GM19463 (cell line): ENCODE measurements at regions not wholly inside any gene's neighbourhood (a gene's known extent, or its start where the extent isn't known, plus 50 kb on each side); places are given as distances from the start of the nearest gene placed in this dataset.

Experiments used
- ATAC-seq: cut with Tn5 transposase; IDR thresholded peaks from one replicate; pipeline ENCODE4 v1.9.1; 2021; ENCODE audit warnings: mild to moderate bottlenecking, moderate library complexity; ENCODE audit not compliant: unreplicated experiment

GRCh38 chr10:83921984-83922860 lies 217.1 kb upstream of the GHITM start:
- no peak for ATAC-seq

DNA sequence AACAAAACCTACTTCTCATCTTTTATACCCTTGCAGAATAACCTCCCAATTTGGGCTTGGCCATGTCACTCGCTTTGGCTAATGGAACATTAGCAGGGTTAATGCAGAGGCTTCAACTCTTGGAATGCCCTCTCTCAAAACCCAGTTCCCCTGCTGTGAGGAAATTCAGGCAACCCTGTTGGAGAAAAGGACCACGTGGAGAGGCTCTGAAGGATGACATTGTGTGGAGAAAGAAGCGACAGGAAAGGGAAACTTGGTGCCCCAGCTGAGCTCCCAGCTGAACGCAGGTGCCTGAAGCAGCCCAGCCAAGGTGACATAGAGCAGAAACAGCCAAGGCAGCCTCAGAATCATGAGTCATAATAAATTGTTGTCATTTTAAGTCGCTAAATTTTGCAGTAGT lies 214.2 kb upstream of the GHITM start:
- no peak for ATAC-seq

DNA sequence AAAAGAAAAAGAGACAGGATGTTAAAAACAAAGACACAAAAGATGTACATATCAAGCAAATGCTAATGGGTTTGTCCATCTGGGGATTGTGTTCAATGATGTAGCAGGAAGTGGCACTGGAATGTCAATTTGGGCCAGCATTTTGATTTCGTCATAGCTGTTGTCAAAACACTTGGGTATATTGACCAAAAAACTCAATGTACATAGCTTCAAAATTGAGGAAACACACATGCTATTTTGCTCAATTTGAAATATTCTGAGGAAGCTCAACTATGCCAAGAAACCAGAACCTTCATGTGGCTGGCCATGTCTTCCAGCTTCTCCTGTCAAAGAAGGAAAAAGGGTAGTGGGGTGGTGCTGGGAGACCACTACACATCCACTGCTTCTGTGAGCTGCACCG lies 212.7 kb upstream of the GHITM start:
- no peak for ATAC-seq

- ATAC-seq, result no peak
These were observed 212.1 kb upstream of the GHITM start for GRCh38 chr10:83927166-83927565.

GRCh38 chr10:83929399-83929798 lies 209.9 kb upstream of the GHITM start:
- ATAC-seq, result no peak

GRCh38 chr10:83931669-83932068 lies 207.6 kb upstream of the GHITM start:
- ATAC-seq, result no peak

- no peak for ATAC-seq
These were observed 207.1 kb upstream of the GHITM start for GRCh38 chr10:83932245-83932644.

- no peak for ATAC-seq
These were observed 205.2 kb upstream of the GHITM start for GRCh38 chr10:83934062-83934461.

- ATAC-seq, result no peak
These were observed 204.5 kb upstream of the GHITM start for GRCh38 chr10:83934641-83935338.

DNA sequence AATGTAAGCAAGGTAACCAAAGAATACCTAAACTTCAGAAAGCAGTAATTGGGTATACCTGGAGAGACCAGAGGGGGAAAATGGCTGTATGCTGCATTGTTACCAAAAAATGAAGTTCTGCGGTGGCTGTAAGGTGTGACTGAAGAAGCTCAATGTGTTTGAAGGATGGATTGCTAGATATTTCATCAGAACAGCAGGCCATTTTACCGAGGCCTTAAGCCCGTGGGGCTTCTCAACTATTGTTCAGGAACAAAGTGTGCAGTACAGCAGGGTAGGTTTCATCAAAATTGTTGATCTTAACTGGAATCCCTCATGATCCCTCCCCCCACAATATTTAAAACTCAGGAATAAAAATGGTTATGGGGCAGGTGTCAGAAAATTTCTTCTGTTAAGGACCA lies 204.0 kb upstream of the GHITM start:
- no peak for ATAC-seq

DNA sequence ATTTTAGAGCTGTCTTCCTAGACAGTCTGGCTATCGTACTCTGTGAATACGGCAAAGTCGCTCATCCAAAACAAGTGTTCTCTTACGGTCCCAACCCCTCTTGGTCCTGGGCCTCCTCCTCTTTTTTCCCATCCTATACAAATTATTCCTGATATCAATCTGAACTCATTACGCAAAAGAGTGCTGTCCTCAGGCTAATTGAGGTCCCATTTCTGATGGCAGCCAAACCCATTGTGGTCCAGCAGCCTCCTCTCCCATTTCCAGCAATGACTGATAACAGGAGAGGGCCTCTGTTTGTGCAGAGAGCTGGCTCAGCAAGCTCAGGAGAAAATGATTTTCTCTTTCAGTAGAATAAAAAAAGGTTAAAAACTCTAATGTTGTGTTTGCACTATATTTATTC lies 203.4 kb upstream of the GHITM start:
- ATAC-seq, result no peak

GRCh38 chr10:83937161-83937560 lies 202.1 kb upstream of the GHITM start:
- no peak for ATAC-seq

DNA sequence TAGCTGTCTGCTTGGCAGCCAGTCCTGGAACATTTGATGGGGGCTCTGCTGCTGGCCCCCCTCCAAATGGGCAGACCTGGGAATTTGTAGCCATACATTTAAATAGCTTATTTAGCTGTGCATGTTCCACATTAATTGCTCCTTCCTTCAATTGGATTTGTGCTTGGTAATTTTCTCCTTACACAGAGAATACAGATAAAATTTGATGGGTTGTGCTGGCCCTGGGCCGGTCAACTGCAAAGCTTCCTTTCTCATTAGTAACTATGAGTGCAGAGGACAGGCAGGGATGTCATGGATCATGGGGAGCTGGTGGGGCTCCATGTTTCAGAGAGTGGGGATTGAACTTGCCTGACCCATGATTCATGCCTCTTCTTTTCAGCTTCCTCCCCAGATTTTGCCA lies 201.5 kb upstream of the GHITM start:
- no peak for ATAC-seq

DNA sequence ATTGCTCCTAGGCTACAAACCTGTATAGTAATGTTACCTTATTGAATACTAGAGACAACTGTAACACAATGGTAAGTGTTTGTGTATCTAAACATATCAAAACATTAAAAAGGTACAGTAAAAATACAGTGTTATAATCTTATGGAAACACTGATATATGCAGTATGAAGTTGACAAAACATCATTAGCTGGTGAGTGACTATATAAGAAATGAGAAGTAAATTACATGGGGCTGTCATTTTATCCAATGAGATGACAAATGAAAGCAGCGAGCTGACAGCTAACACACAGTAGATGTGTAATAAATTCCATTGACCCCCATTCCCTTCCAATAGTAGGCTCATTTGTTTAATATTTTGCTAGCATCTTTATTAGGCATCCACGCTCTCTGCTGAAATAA lies 198.1 kb upstream of the GHITM start:
- no peak for ATAC-seq

- no peak for ATAC-seq
These were observed 196.9 kb upstream of the GHITM start for GRCh38 chr10:83942410-83942809.

- no peak for ATAC-seq
These were observed 196.3 kb upstream of the GHITM start for GRCh38 chr10:83943049-83943448.

DNA sequence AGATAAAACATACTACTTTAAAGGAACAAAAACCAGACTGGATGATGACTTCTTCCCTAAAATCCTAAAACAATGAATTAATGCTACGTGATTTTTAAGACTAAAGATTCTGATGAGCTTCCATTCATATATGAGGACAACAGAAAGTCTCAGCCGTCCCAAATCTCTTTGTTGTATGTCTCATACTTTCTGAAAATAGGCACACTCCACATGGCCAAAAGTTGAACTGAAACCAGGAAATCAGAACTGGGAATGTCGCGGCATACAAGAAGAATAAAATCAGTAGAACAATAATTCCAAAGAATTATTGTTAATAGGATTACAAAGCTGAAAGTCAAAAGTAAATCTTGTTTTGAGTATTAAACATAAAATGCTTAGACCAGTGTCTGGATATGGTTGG lies 195.4 kb upstream of the GHITM start:
- ATAC-seq, result no peak

GRCh38 chr10:83945982-83946718 lies 193.2 kb upstream of the GHITM start:
- no peak for ATAC-seq

DNA sequence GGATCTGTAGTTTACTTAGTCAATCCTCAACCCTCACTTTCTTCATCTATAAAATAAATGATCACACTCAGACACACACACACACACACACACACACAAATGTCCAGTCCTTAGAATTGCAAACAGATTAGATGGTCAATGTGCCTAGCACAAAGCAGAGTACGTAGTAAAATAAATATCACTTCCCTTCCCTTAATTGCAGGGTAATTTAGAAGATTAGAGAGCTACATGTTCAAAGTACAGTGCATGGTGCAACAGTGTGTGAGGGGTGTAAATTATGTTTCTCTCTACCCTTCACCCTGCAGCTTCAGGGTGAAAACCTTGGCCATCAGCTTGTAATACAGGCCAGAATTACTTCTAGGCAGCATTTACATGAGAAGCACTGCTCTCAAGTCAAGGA lies 187.0 kb upstream of the GHITM start:
- ATAC-seq, result no peak

GRCh38 chr10:83953589-83953988 lies 185.7 kb upstream of the GHITM start:
- ATAC-seq, result no peak

DNA sequence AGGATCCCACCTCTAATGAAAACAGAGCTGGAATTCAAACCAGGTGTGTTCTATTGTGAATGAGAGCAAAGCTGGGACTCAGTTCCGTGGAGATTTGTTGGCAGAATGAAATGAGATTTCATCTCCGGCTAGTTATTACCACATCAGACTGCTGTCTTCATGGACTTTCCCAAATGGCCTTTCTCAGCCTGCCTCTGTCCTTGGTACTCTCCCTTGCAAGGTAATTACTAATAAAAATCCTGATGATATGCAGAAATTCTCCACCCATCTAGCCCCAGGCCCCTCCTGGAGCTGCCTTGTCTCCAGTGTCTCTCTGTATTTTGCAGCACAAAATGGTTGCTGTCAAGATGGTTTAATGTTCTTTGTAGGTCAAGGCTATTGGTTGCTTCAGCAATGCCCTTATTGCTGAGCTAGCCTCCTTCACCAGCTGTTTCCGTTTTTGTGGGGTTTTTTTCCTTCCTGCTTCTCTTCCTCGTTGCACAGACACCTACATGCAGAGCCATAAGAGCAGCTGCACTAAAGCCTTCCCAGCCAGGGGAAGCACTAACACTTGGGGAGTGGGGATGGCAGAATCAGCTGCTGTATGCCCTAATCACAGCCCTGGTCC lies 185.0 kb upstream of the GHITM start:
- ATAC-seq, result no peak
